Sigmoid colon (tissue), 6 donors: ENCODE measurements at regions not wholly inside any gene's neighbourhood (a gene's known extent, or its start where the extent isn't known, plus 50 kb on each side); places are given as distances from the start of the nearest gene placed in this dataset.

Experiments
- DNase-seq: peaks from one replicate; pipeline ENCODE4 v3.0.0-alpha.2; 2019
- H3K27ac ChIP-seq, 4 donors: fragments of 200-600 bp; sonication (generic); one replicate each; pipeline ENCODE4 v1.5.1; 2016 to 2019; ENCODE audit warnings: mild to moderate bottlenecking in 1 of 4
- H3K27me3 ChIP-seq, 3 donors: fragments of 200-600 bp; sonication (generic); one replicate each; pipeline ENCODE4 v1.5.1; 2019; ENCODE audit warnings: mild to moderate bottlenecking in 1 of 3
- H3K36me3 ChIP-seq, 4 donors: fragments of 200-600 bp; sonication (generic); one replicate each; pipeline ENCODE4 v1.5.1; 2016 to 2019
- H3K4me1 ChIP-seq, 4 donors: fragments of 200-600 bp; sonication (generic); one replicate each; pipeline ENCODE4 v1.5.1; 2017 to 2019
- H3K4me3 ChIP-seq, 4 donors: fragments of 200-600 bp; sonication (generic); one replicate each; pipeline ENCODE4 v1.5.1; 2017 to 2019; ENCODE audit warnings: mild to moderate bottlenecking in 2 of 4, moderate library complexity in 1 of 4
- H3K9me3 ChIP-seq, 4 donors: fragments of 200-600 bp in 3 of 4; sonication (generic) in 3 of 4; one replicate each; pipeline versions ENCODE4 v1.5.1 to v1.6.1; 2013 to 2019
- CTCF ChIP-seq, 4 experiments: fragments of 450-650 bp in 3 of 4; fragments of 200-600 bp in 1 of 4; IDR thresholded peaks; one replicate each; pipeline ENCODE4 v1.5.1; 2016 to 2019; ENCODE audit warnings: antibody characterized with exemption in 4 of 4, mild to moderate bottlenecking in 3 of 4, moderate library complexity in 2 of 4
- EP300 ChIP-seq, 4 donors: sonication (generic); formaldehyde crosslinking; IDR thresholded peaks; one replicate each; pipeline ENCODE4 v1.6.1; 2017; ENCODE audit warnings: antibody characterized with exemption in 4 of 4
- POLR2A ChIP-seq, 2 donors: fragments of 450-650 bp; IDR thresholded peaks; one replicate each; pipeline ENCODE4 v1.6.1; 2016; ENCODE audit warnings: antibody characterized with exemption in 2 of 2, mild to moderate bottlenecking in 2 of 2, moderate library complexity in 2 of 2
- POLR2AphosphoS5 ChIP-seq, 4 donors: sonication (generic); formaldehyde crosslinking; IDR thresholded peaks; one replicate each; pipeline ENCODE4 v1.6.1; 2017; ENCODE audit warnings: antibody characterized with exemption in 4 of 4
- WGBS, 2 donors: extraction: QIAGEN DNeasy Blood & Tissue Kit; methylation state at CpG; one replicate each; pipeline ENCODE4 v1.1.7; 2013; 5-methylcytosine and 5-hydroxymethylcytosine counted together
- intact Hi-C: fragments of 100-400 bp; cut with DNase I; formaldehyde crosslinking; loops from one replicate; pipeline ENCODE4 v1.15.1; 2023
- donor health status: healthy with polysubstance abuse.
- donor health status: healthy.

GRCh38 chr14:76309572-76310162 lies 66.3 kb upstream of the ESRRB start:
- intact Hi-C loops = no loop called here
- H3K27ac ChIP-seq = no peak overlapping the region
- WGBS, 2 donors = 76 to 81% methylated on average over 8 of the region's 8 CpGs
- H3K4me3 ChIP-seq = no peak overlapping the region
- H3K4me1 ChIP-seq = peaks cover 0 to 6% (median 0%) of the 10 kb centered on the region in 4 donors
- no peak for TF ChIP-seq EP300 (IDR thresholded peaks at IDR 0.05)
- TF ChIP-seq POLR2AphosphoS5 (IDR thresholded peaks at IDR 0.05) = no peak
- no peak for TF ChIP-seq CTCF (IDR thresholded peaks at IDR 0.05)
- TF ChIP-seq POLR2A (IDR thresholded peaks at IDR 0.05) = no peak
- peaks cover 0 to 10% (median 0%) of the 10 kb centered on the region in 3 donors for H3K27me3 ChIP-seq
- DNase-seq = no peak
- H3K36me3 ChIP-seq = no peaks in the 10 kb centered on the region
- H3K9me3 ChIP-seq = no peaks in the 10 kb centered on the region

- DNase-seq = no peak
- WGBS, 2 donors = 22 to 55% methylated on average over 13 of the region's 13 CpGs
- no peaks in the 10 kb centered on the region for H3K36me3 ChIP-seq
- H3K27me3 ChIP-seq = peaks cover 0 to 10% (median 0%) of the 10 kb centered on the region in 3 donors
- no peak overlapping the region for H3K4me3 ChIP-seq
- intact Hi-C loops = no loop called here
- no peaks in the 10 kb centered on the region for H3K9me3 ChIP-seq
- TF ChIP-seq POLR2A (IDR thresholded peaks at IDR 0.05) (no peak), POLR2AphosphoS5 (IDR thresholded peaks at IDR 0.05) (no peak), CTCF (IDR thresholded peaks at IDR 0.05) (no peak), EP300 (IDR thresholded peaks at IDR 0.05) (no peak)
- no peak overlapping the region for H3K27ac ChIP-seq
- H3K4me1 ChIP-seq = peaks cover 0 to 6% (median 0%) of the 10 kb centered on the region in 4 donors
Observed at GRCh38 chr14:76311079-76311758, 64.7 kb upstream of the ESRRB start.

- Histone ChIP-seq H3K4me1 (peaks cover 0 to 6% (median 0%) of the 10 kb centered on the region in 4 donors), H3K9me3 (no peaks in the 10 kb centered on the region), H3K27me3 (peaks cover 0 to 10% (median 0%) of the 10 kb centered on the region in 3 donors), H3K36me3 (no peaks in the 10 kb centered on the region), H3K4me3 (no peak overlapping the region), H3K27ac (no peak overlapping the region)
- 43 to 57% methylated on average over 4 of the region's 4 CpGs for WGBS, 2 donors
- TF ChIP-seq EP300 (IDR thresholded peaks at IDR 0.05) = no peak
- no peak for TF ChIP-seq POLR2AphosphoS5 (IDR thresholded peaks at IDR 0.05)
- TF ChIP-seq POLR2A (IDR thresholded peaks at IDR 0.05) = no peak
- no peak for TF ChIP-seq CTCF (IDR thresholded peaks at IDR 0.05)
- intact Hi-C loops = no loop called here
- DNase-seq = peak; percentile 8
Observed at GRCh38 chr14:76312821-76313220, 63.1 kb upstream of the ESRRB start.

- no peak overlapping the region for H3K27ac ChIP-seq
- peaks cover 0 to 10% (median 0%) of the 10 kb centered on the region in 3 donors for H3K27me3 ChIP-seq
- 41 to 42% methylated on average over 4 of the region's 4 CpGs for WGBS, 2 donors
- no peak overlapping the region for H3K4me3 ChIP-seq
- H3K36me3 ChIP-seq = no peaks in the 10 kb centered on the region
- no peak for TF ChIP-seq EP300 (IDR thresholded peaks at IDR 0.05)
- no peak for TF ChIP-seq POLR2A (IDR thresholded peaks at IDR 0.05)
- TF ChIP-seq CTCF (IDR thresholded peaks at IDR 0.05) = no peak
- TF ChIP-seq POLR2AphosphoS5 (IDR thresholded peaks at IDR 0.05) = no peak
- H3K9me3 ChIP-seq = no peaks in the 10 kb centered on the region
- intact Hi-C loops = no loop called here
- DNase-seq = peak; percentile 3
- H3K4me1 ChIP-seq = peaks cover 0 to 6% (median 0%) of the 10 kb centered on the region in 4 donors
Observed at GRCh38 chr14:76313303-76313702, 62.6 kb upstream of the ESRRB start.
